HCT116 (cell line): ENCODE measurements at regions not wholly inside any gene's neighbourhood (a gene's known extent, or its start where the extent isn't known, plus 50 kb on each side); places are given as distances from the start of the nearest gene placed in this dataset.

Experiments
- ATAC-seq: fragments of 200-7000 bp; cut with Tn5 transposase; 2 replicates; pipeline ENCODE4 v1.9.1; 2020; ENCODE audit warnings: mild to moderate bottlenecking, moderate library complexity
- BruUV-seq: library from RNA; stranded (reverse); fragments of 400-500 nt; replicated peaks from 2 replicates; lab custom pipeline; 2021; lab: Mats Ljungman, UMichigan
- CTCF ChIA-PET: fragments of 300-600 bp; sonication (Branson Sonifier 250); formaldehyde crosslinking; loops from one replicate; lab custom pipeline; 2021; ENCODE audit warnings: antibody characterized with exemption; lab: Charles Lee
- POLR2A ChIA-PET: fragments of 300-600, 350-600 bp; sonication (Branson Sonifier 250); formaldehyde crosslinking; loops from one replicate; lab custom pipeline; 2021; ENCODE audit warnings: antibody characterized with exemption; lab: Charles Lee
- RAD21 ChIA-PET, 2 experiments: fragments of 300-600 bp; sonication (Branson Sonifier 250); formaldehyde crosslinking; loops; one replicate each; lab custom pipeline; 2023; ENCODE audit warnings: low total read pairs in 2 of 2; ENCODE audit not compliant: uncharacterized antibody in 2 of 2, unreplicated experiment in 2 of 2, low non-redundant PET in 1 of 2; lab: Charles Lee
- DNase-seq: peaks from one replicate; pipeline ENCODE4 v3.0.0-alpha.2; 2010; ENCODE audit warnings: low read depth, low spot score
- H2AFZ ChIP-seq: fragments of 200-600 bp; shearing (Covaris generic), sonication (generic); 2 replicates; pipeline ENCODE4 v1.6.1; 2017; ENCODE audit warnings: low read depth, mixed run types, mixed read lengths, antibody characterized with exemption, low read length; ENCODE audit not compliant: poor library complexity, severe bottlenecking
- H3K27ac ChIP-seq: 2 replicates; pipeline ENCODE4 v1.5.1; 2012; ENCODE audit warnings: low read depth, low read length
- H3K27me3 ChIP-seq: fragments of 200-600 bp; sonication (generic); 2 replicates; pipeline ENCODE4 v1.6.1; 2016; ENCODE audit warnings: mixed run types, low read length, mixed read lengths; ENCODE audit not compliant: insufficient read depth
- H3K36me3 ChIP-seq, 2 experiments: fragments of 200-500 bp in 1 of 2; fragments of 200-600 bp in 1 of 2; sonication (Bioruptor generic) in 1 of 2; sonication (generic) in 1 of 2; 2 replicates each; pipeline versions ENCODE4 v1.5.1 to v1.6.1; 2014 to 2016; ENCODE audit warnings: low read length in 2 of 2, inconsistent platforms in 1 of 2, mixed read lengths in 1 of 2, mixed run types in 1 of 2; ENCODE audit not compliant: insufficient read depth in 2 of 2, control insufficient read depth in 1 of 2
- H3K4me1 ChIP-seq, 2 experiments: fragments of 200-600 bp in 1 of 2; sonication (generic) in 1 of 2; 2 replicates each; pipeline versions ENCODE4 v1.5.1 to v1.6.1; 2012 to 2017; ENCODE audit warnings: low read length in 2 of 2, inconsistent platforms in 1 of 2, mild to moderate bottlenecking in 1 of 2, mixed read lengths in 1 of 2, mixed run types in 1 of 2, moderate library complexity in 1 of 2; ENCODE audit not compliant: insufficient read depth in 2 of 2, control insufficient read depth in 1 of 2
- H3K4me2 ChIP-seq: fragments of 200-600 bp; sonication (generic); 2 replicates; pipeline ENCODE4 v1.6.1; 2017; ENCODE audit warnings: mixed run types, low read length, mixed read lengths
- H3K4me3 ChIP-seq, 2 experiments: fragments of 200-600 bp in 1 of 2; sonication (generic) in 1 of 2; replicated peaks in 1 of 2; 2 replicates each; pipeline ENCODE4 v1.5.1; 2011 to 2016; ENCODE audit warnings: low read length in 2 of 2, control low read depth in 1 of 2, low read depth in 1 of 2, mild to moderate bottlenecking in 1 of 2, mixed read lengths in 1 of 2, mixed run types in 1 of 2
- H3K79me2 ChIP-seq: fragments of 200-600 bp; sonication (generic); 2 replicates; pipeline ENCODE4 v1.6.1; 2017; ENCODE audit warnings: mild to moderate bottlenecking, mixed run types, low read length, moderate library complexity, mixed read lengths; ENCODE audit not compliant: insufficient read depth
- H3K9ac ChIP-seq: fragments of 200-600 bp; sonication (generic); 2 replicates; pipeline ENCODE4 v1.6.1; 2016; ENCODE audit warnings: low read length, mixed read lengths
- H3K9me2 ChIP-seq: fragments of 200-600 bp; sonication (generic), shearing (Covaris generic); 2 replicates; pipeline ENCODE4 v1.6.1; 2017; ENCODE audit warnings: mixed run types, mild to moderate bottlenecking, moderate library complexity; ENCODE audit not compliant: insufficient read depth
- H3K9me3 ChIP-seq, 2 experiments: fragments of 200-500 bp in 1 of 2; fragments of 200-600 bp in 1 of 2; sonication (Bioruptor generic) in 1 of 2; sonication (generic) in 1 of 2; 2 replicates each; pipeline ENCODE4 v1.6.1; 2014 to 2017; ENCODE audit warnings: low read length in 2 of 2, mixed read lengths in 2 of 2, inconsistent platforms in 1 of 2, low read depth in 1 of 2, mild to moderate bottlenecking in 1 of 2, mixed run types in 1 of 2, moderate library complexity in 1 of 2; ENCODE audit not compliant: control insufficient read depth in 1 of 2, insufficient read depth in 1 of 2
- H4K20me1 ChIP-seq: fragments of 200-600 bp; sonication (generic), shearing (Covaris generic); 2 replicates; pipeline ENCODE4 v1.6.1; 2017; ENCODE audit warnings: mixed run types, mild to moderate bottlenecking, moderate library complexity; ENCODE audit not compliant: insufficient read depth
- ELF1 ChIP-seq: IDR thresholded peaks from 2 replicates; pipeline ENCODE4 v1.6.1; 2012; ENCODE audit warnings: low read depth, borderline replicate concordance
- JUND ChIP-seq: IDR thresholded peaks from 2 replicates; pipeline ENCODE4 v1.6.1; 2012
- POLR2AphosphoS5 ChIP-seq: IDR thresholded peaks from 2 replicates; pipeline ENCODE4 v1.6.1; 2011; ENCODE audit warnings: mild to moderate bottlenecking, low read depth, low read length, moderate library complexity
- RAD21 ChIP-seq: IDR thresholded peaks from 2 replicates; pipeline ENCODE4 v1.6.1; 2012; ENCODE audit warnings: low read depth, mild to moderate bottlenecking
- SIN3A ChIP-seq: IDR thresholded peaks from 2 replicates; pipeline ENCODE4 v1.6.1; 2012; ENCODE audit warnings: low read depth
- SP1 ChIP-seq: IDR thresholded peaks from 2 replicates; pipeline ENCODE4 v1.6.1; 2012; ENCODE audit warnings: low read depth
- ZBTB33 ChIP-seq: IDR thresholded peaks from 2 replicates; pipeline ENCODE4 v1.6.1; 2011; ENCODE audit warnings: mild to moderate bottlenecking, low read length, moderate library complexity; ENCODE audit not compliant: insufficient replicate concordance; ENCODE audit errors: extremely low read depth
- ZFX ChIP-seq: fragments of 450-650 bp; IDR thresholded peaks from 2 replicates; pipeline ENCODE4 v1.6.1; 2017
- ZNF274 ChIP-seq: fragments of 200-500 bp; sonication (Bioruptor generic); IDR thresholded peaks from 2 replicates; pipeline ENCODE4 v1.6.1; 2014; ENCODE audit warnings: mild to moderate bottlenecking, low read depth, low read length, inconsistent platforms
- intact Hi-C: fragments of 100-400 bp; cut with micrococcal nuclease; formaldehyde crosslinking; loops from 2 replicates; pipeline ENCODE4 v1.10.0; 2022

- H3K79me2 ChIP-seq: no peaks in the 10 kb centered on the region
- no peak for DNase-seq
- H3K9me3 ChIP-seq: no peaks in the 10 kb centered on the region
- H4K20me1 ChIP-seq: no peaks in the 10 kb centered on the region
- no peak overlapping the region for H3K4me3 ChIP-seq
- no peaks in the 10 kb centered on the region; the same call in 1 of the 2 replicates for H3K27me3 ChIP-seq
- ChIA-PET RAD21 (no interaction called here), CTCF (no interaction called here), POLR2A (no interaction called here)
- intact Hi-C loops: no loop called here
- H3K4me1 ChIP-seq: no peaks in the 10 kb centered on the region
- no peak for ATAC-seq
- no peak overlapping the region for H2AFZ ChIP-seq
- TF ChIP-seq SP1: no peak
- no peak for TF ChIP-seq ZNF274
- TF ChIP-seq JUND: no peak
- no peak for TF ChIP-seq ZFX
- no peak for TF ChIP-seq POLR2AphosphoS5
- TF ChIP-seq SIN3A: no peak
- no peak for TF ChIP-seq ELF1
- TF ChIP-seq ZBTB33: no peak
- TF ChIP-seq RAD21: no peak
- no peak overlapping the region for H3K9ac ChIP-seq
- no peak overlapping the region for H3K27ac ChIP-seq
- no peaks in the 10 kb centered on the region for H3K36me3 ChIP-seq
- no TSS peak for BruUV-seq
- no peak overlapping the region for H3K4me2 ChIP-seq
- H3K9me2 ChIP-seq: no peaks in the 10 kb centered on the region
Observed at GRCh38 chr2:63663013-63663864, 74.5 kb downstream of the MDH1 start.
